Body of pancreas (tissue), 4 donors: ENCODE measurements at regions not wholly inside any gene's neighbourhood (a gene's known extent, or its start where the extent isn't known, plus 50 kb on each side); places are given as distances from the start of the nearest gene placed in this dataset.

Source experiments
- CTCF ChIP-seq, 7 experiments: fragments of 450-650 bp in 4 of 7; fragments of 200-600 bp in 3 of 7; sonication (generic) in 3 of 7; IDR thresholded peaks; one replicate each; pipeline ENCODE4 v1.5.1; 2016 to 2019; ENCODE audit warnings: antibody characterized with exemption in 7 of 7
- POLR2A ChIP-seq, 3 donors: fragments of 450-650 bp; IDR thresholded peaks; one replicate each; pipeline ENCODE4 v1.6.1; 2016; ENCODE audit warnings: antibody characterized with exemption in 3 of 3, mild to moderate bottlenecking in 2 of 3

GRCh38 chr6:104462811-104463599, 396.7 kb downstream of the HACE1 start:
- TF ChIP-seq CTCF (IDR thresholded peaks at IDR 0.05): no peak
- no peak for TF ChIP-seq POLR2A (IDR thresholded peaks at IDR 0.05)
